A673 (cell line): ENCODE measurements at regions not wholly inside any gene's neighbourhood (a gene's known extent, or its start where the extent isn't known, plus 50 kb on each side); places are given as distances from the start of the nearest gene placed in this dataset.

Experiments
- BruUV-seq: library from RNA; stranded (reverse); fragments of 400-500 nt; replicated peaks from 2 replicates; lab custom pipeline; 2021; lab: Mats Ljungman, UMichigan
- CTCF ChIA-PET: fragments of 300-600 bp; sonication (Branson Sonifier 250); formaldehyde crosslinking; loops from one replicate; lab custom pipeline; 2022; ENCODE audit warnings: antibody characterized with exemption; lab: Charles Lee
- POLR2A ChIA-PET: fragments of 300-600 bp; sonication (Branson Sonifier 250); formaldehyde crosslinking; loops from one replicate; lab custom pipeline; 2022; ENCODE audit warnings: antibody characterized with exemption; ENCODE audit not compliant: low non-redundant PET; lab: Charles Lee
- DNase-seq: peaks from one replicate; pipeline ENCODE4 v3.0.0-alpha.2; 2015; ENCODE audit warnings: low spot score
- H3K27ac ChIP-seq: fragments of 200-600 bp; sonication (generic); 2 replicates; pipeline ENCODE4 v1.5.1; 2016; ENCODE audit warnings: mixed run types, low read depth, mild to moderate bottlenecking, mixed read lengths, antibody characterized with exemption, low read length; ENCODE audit not compliant: poor library complexity, severe bottlenecking
- H3K27me3 ChIP-seq: fragments of 200-600 bp; sonication (generic); replicated peaks from 2 replicates; pipeline ENCODE4 v1.6.1; 2017; ENCODE audit warnings: mixed run types, low read depth, mild to moderate bottlenecking, mixed read lengths, antibody characterized with exemption, low read length; ENCODE audit not compliant: insufficient read depth, poor library complexity
- H3K36me3 ChIP-seq: fragments of 200-600 bp; sonication (generic); 2 replicates; pipeline ENCODE4 v1.6.1; 2016; ENCODE audit warnings: mixed run types, mild to moderate bottlenecking, mixed read lengths, antibody characterized with exemption, low read length; ENCODE audit not compliant: insufficient read depth, poor library complexity, severe bottlenecking
- H3K4me1 ChIP-seq: fragments of 200-600 bp; sonication (generic); 2 replicates; pipeline ENCODE4 v1.6.1; 2017; ENCODE audit warnings: mixed run types, mild to moderate bottlenecking, mixed read lengths, antibody characterized with exemption, low read length; ENCODE audit not compliant: insufficient read depth, poor library complexity, severe bottlenecking
- H3K4me3 ChIP-seq: fragments of 200-600 bp; sonication (generic); 2 replicates; pipeline ENCODE4 v1.5.1; 2016; ENCODE audit warnings: low read depth, mixed run types, mild to moderate bottlenecking, mixed read lengths, low read length; ENCODE audit not compliant: poor library complexity, severe bottlenecking
- H3K9me3 ChIP-seq: fragments of 200-600 bp; sonication (generic); 2 replicates; pipeline ENCODE4 v1.6.1; 2016; ENCODE audit warnings: mixed run types, low read depth, mild to moderate bottlenecking, mixed read lengths, antibody characterized with exemption, low read length; ENCODE audit not compliant: poor library complexity, severe bottlenecking
- EZH2 ChIP-seq: fragments of 200-600 bp; sonication (generic); IDR thresholded peaks from 2 replicates; pipeline ENCODE4 v1.6.1; 2017; ENCODE audit warnings: borderline replicate concordance, low read depth, mild to moderate bottlenecking, mixed read lengths, antibody characterized with exemption, low read length; ENCODE audit not compliant: poor library complexity, severe bottlenecking
- intact Hi-C: fragments of 100-400 bp; cut with micrococcal nuclease; formaldehyde crosslinking; loops from one replicate; pipeline ENCODE4 v1.10.0; 2022; ENCODE audit not compliant: unreplicated experiment
- TF ChIP-seq, protein P1 (sequence below): fragments of 300-800, 200-600 bp; sonication (generic); conservative IDR thresholded peaks from 2 replicates; pipeline ENCODE4 v1.5.1; 2017; ENCODE audit warnings: low read depth, mild to moderate bottlenecking, antibody characterized with exemption, low read length, moderate library complexity, mixed read lengths

DNA sequence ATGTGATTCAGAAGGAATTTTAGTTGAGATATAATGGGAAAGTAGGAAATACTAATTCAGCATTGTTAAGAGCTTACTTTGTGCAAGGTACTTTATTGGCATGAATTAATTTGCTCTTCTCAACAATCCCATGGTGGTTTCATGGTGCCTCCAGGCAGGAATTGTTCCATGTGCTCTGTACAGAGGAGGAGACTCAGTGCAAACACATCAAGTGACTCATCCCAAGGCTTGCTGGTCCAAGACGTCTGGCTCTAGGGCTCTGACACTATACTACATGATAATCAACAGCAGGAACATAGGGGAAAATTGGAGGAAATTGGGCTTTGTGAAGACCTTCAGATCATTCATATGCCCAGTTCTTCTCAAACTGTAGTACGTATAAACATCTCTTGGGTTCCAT lies 66.5 kb upstream of the PRKG1 start:
- H3K4me3 ChIP-seq: no peak overlapping the region
- TF ChIP-seq, protein P1, sequence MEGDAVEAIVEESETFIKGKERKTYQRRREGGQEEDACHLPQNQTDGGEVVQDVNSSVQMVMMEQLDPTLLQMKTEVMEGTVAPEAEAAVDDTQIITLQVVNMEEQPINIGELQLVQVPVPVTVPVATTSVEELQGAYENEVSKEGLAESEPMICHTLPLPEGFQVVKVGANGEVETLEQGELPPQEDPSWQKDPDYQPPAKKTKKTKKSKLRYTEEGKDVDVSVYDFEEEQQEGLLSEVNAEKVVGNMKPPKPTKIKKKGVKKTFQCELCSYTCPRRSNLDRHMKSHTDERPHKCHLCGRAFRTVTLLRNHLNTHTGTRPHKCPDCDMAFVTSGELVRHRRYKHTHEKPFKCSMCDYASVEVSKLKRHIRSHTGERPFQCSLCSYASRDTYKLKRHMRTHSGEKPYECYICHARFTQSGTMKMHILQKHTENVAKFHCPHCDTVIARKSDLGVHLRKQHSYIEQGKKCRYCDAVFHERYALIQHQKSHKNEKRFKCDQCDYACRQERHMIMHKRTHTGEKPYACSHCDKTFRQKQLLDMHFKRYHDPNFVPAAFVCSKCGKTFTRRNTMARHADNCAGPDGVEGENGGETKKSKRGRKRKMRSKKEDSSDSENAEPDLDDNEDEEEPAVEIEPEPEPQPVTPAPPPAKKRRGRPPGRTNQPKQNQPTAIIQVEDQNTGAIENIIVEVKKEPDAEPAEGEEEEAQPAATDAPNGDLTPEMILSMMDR: no peak
- TF ChIP-seq EZH2: no peak
- CTCF ChIA-PET: no interaction called here
- intact Hi-C loops: loop anchor here (5.0 kb wide), 1 partner anchor 950 kb away; no protein-coding TSS in a partner anchor
- no peaks in the 10 kb centered on the region for H3K36me3 ChIP-seq
- DNase-seq: no peak
- POLR2A ChIA-PET: no interaction called here
- BruUV-seq: no TSS peak
- H3K4me1 ChIP-seq: no peaks in the 10 kb centered on the region
- H3K27ac ChIP-seq: no peak overlapping the region
- peaks cover 9% of the 10 kb centered on the region for H3K27me3 ChIP-seq
- no peaks in the 10 kb centered on the region for H3K9me3 ChIP-seq

DNA sequence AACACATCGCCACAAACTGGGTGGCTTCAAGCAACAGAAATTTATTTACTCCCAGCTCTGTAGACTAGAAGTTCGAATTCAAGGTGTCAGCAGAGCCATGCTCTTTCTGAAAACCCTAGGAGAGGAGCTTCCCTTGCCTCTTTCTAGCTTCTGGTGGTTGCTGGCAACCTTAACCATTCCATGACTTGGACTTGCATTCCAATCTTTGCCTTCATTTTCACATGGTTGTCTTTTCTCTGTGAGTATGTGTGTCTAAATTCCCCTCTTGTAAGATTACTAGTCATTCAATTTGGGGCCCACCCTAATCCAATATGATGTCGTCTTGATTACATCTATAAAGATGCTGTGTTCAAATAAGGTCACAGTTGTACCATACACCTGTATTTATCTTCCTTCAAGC lies 65.9 kb upstream of the PRKG1 start:
- no TSS peak for BruUV-seq
- Histone ChIP-seq H3K9me3 (no peaks in the 10 kb centered on the region), H3K4me1 (no peaks in the 10 kb centered on the region), H3K4me3 (no peak overlapping the region), H3K27ac (no peak overlapping the region), H3K36me3 (no peaks in the 10 kb centered on the region), H3K27me3 (peaks cover 9% of the 10 kb centered on the region)
- CTCF ChIA-PET: no interaction called here
- no peak for TF ChIP-seq EZH2
- TF ChIP-seq, protein P1: no peak
- POLR2A ChIA-PET: no interaction called here
- no peak for DNase-seq
- intact Hi-C loops: loop anchor here (5.0 kb wide), 1 partner anchor 949 kb away; no protein-coding TSS in a partner anchor

DNA sequence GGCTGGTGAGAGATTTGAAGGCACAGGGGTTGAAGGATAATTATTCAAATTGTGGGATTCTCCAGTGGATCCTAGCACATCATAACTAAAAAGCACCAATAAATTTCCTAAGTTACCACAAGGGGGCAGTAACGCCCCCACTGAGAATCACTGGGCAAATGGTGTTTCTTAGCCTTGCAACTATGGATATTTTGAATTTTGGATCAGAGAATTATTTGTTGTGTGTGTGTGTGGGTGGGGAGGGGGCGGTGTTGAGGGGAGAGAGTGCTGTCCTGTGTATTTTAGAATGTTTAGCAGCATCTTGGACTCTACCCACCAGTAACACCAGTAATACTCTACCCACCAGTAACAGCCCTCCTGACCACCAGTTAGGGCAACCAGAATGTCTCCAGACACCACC lies 63.3 kb upstream of the PRKG1 start:
- Histone ChIP-seq H3K36me3 (no peaks in the 10 kb centered on the region), H3K4me1 (no peaks in the 10 kb centered on the region), H3K9me3 (no peaks in the 10 kb centered on the region), H3K27ac (no peak overlapping the region), H3K4me3 (no peak overlapping the region), H3K27me3 (peaks cover 9% of the 10 kb centered on the region)
- CTCF ChIA-PET: no interaction called here
- no TSS peak for BruUV-seq
- intact Hi-C loops: loop anchor here (2.0 kb wide), 1 partner anchor 1204 kb away; no protein-coding TSS in a partner anchor
- peak; percentile 62 for DNase-seq
- POLR2A ChIA-PET: no interaction called here
- TF ChIP-seq, protein P1: peak; percentile 81
- no peak for TF ChIP-seq EZH2
